CD4-positive, alpha-beta T cell treated with Interleukin-4 for 4 hours (primary cell): ENCODE measurements at regions not wholly inside any gene's neighbourhood (a gene's known extent, or its start where the extent isn't known, plus 50 kb on each side); places are given as distances from the start of the nearest gene placed in this dataset.

ENCODE experiments used
- DNase-seq: peaks from one replicate; pipeline ENCODE4 v3.0.0-alpha.2; 2020

- DNase-seq, result no peak
These were observed 153.9 kb downstream of the KIF26A start for GRCh38 chr14:104292084-104292970.

DNA sequence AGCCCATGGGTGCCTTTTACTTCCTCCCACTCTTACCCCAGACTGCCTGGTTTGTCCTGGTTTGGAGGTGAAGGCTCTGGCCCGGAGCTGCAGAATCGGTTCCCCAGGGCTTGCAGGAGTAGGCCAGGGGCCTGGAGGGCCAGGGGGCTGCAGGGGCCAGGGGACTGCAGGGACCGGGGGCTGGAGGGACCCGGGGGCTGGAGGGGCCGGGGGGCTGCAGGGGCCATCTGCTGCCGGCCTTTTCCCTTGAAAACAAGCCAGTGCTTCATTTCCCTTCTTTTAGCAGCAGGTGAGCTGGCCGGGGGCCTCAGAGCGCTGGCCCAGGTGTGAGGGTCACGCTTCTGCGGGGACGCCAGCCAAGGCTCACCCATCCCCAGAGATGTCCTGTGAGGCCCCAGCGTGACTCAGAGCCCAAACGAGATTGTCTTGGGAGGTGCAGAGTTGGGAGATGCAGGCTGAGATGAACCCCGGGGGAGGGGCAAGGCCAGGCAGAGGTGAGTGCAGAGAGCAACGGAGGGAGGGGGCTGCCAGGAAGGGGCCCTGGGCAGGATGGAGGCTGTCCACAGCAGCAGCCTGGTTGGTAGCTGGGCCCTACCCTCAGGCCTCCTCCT, 154.9 kb downstream of the KIF26A start:
- no peak for DNase-seq

- no peak for DNase-seq
These were observed 155.7 kb downstream of the KIF26A start for GRCh38 chr14:104293851-104294627.

- no peak for DNase-seq
These were observed 156.2 kb downstream of the KIF26A start for GRCh38 chr14:104294628-104294982.

DNA sequence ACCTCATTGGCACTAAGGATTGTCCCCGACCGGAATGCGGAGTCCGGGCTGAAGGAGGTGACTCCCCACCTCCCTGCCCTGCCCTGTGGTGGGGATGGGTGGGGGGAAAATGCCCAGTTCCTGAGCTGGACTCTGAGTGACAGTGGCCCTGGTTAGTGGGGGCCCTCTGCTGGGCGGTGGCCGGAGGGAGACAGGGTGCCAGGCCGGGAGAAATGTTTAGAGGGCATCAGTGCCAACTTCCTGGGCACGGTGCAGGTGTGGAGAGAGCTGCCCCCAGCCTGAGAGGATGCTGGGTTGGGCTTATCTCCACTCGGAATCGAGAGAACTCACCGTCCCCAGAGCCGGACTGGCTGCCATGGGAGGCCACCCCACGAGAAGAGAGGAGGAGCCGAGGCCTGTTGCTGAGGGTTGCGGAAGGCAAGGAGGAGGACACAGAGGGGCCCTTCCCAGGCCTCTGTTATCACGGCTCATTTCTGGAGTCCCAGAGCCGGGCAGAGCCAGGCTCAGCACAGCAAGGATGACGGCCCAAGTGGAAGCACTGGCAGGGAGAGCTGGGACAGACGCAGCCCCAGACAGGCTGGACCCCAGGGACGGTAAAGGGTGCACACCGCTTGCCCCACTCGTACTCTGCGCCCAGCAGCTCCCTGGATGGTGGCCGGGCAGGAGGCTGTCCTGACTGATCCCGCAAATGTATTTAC, 156.7 kb downstream of the KIF26A start:
- no peak for DNase-seq

DNA sequence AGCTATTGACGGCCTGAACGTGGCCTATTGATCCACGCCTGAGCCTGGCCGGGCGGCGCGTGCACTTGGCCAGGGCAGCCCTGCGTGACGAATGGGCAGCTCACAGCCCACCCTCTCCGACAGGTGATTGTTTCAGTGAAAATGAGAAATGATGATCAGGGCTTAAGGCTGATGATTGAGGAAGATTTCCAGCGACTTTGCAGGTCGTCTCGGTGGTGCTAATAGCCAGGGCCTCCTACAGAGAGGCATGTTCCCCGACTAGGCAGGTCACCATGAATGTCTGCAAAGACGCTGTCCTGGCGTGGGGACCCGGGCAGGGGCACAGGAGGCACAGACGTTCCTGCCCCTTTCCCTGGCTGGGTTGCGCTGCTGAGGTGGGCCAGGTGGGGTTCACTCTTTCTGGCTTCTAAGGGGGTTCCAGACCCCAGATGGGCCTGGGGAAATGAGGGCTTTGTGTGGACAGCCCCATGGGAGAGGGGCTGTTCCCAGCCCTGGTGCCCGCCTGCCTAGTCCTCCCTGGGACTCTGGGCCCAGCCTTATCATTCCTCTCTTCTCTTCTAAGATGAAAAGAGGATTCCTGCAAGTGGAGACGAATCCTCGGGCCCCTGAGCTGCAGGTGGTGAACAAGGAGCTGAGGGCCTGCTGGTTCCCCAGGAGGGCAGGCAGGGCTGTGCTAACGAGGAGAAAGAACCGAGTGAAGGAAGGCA, 157.4 kb downstream of the KIF26A start:
- no peak for DNase-seq

DNA sequence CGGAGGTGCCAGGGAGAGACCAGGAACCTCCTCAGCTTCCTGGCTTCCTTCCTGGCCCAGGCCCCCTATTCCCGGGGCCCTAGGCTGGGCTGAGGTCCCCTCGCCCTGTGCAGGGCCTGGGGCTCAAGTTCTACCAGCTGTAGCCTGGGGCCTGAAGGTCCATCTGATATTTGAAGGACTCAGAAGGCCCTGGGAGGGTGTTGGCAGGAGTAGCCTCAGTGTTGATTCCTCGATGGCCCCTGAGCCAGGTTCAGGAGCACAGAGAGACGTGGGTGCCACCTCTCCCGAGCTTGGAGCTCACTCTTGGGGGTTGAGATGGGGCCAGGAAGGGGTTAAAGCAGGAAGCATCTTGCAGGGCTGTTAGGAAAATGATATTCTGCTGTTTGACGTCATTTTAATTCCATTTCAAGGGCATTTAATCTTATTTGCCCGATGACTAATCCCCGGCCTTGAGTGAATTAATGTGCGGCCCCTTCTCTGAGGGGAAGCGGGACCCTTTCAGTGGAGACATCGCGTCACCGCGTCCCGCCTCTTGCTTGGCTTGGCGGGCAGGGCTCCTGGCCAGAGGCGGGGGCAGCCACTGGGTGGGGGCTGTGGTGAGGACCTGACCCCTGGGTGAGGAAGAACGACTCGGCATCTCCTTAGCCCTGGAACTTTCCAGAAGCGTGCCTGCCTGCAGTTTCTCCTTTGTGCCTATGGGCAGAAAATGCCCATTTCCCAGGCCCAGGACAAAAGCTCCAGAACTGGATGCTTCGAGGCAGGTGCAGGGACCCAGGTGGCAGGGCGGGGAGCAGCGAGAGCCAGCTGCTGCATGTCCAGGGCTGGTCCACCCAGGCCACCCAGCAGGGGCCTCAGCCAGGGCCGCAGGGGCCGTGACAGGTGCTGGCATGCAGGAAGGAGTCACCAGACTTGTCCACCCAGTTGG, 158.3 kb downstream of the KIF26A start:
- DNase-seq, result no peak

DNA sequence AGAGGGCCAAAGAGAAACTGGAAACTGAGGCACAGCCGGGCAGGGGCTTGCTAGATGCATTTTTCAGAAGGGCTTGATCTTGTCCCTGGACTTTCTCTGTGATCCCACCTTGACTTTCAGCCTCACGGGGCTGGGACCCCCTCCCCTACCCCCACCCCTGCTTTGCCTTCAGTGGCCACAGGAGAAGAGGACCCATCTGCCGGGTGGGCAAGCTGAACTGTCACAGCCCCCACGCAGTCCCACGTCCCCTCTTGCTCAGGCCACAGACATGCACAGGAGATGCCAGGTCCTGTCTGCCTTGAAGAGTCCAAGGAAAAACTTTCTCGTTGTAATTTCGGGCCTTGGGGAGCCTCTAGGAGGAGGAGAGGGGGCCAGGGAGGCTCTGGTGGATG, 158.9 kb downstream of the KIF26A start:
- DNase-seq, result no peak

- no peak for DNase-seq
These were observed 159.5 kb downstream of the KIF26A start for GRCh38 chr14:104297721-104298401.

DNA sequence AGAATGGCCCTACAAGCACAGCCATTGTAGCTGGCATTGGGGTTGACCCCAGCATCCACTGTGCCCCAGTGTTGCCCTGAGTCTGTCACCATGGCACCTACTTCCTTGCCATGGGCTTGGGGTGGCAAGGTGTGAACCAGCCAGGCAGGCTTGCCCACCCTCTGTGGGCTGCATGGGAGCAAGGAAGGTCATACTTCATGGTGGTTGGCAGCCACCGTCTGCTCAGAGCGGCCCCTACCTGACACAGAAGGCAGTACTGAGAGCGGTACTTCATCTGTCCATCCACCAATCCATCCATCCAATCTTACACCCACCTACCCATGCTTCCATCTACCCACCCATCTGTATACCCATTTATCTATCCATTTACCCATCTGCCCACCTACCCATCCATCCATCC, 160.1 kb downstream of the KIF26A start:
- no peak for DNase-seq

GRCh38 chr14:104299993-104300761, 161.8 kb downstream of the KIF26A start:
- no peak for DNase-seq

- DNase-seq, result no peak
These were observed 163.5 kb downstream of the KIF26A start for GRCh38 chr14:104301731-104302460.

DNA sequence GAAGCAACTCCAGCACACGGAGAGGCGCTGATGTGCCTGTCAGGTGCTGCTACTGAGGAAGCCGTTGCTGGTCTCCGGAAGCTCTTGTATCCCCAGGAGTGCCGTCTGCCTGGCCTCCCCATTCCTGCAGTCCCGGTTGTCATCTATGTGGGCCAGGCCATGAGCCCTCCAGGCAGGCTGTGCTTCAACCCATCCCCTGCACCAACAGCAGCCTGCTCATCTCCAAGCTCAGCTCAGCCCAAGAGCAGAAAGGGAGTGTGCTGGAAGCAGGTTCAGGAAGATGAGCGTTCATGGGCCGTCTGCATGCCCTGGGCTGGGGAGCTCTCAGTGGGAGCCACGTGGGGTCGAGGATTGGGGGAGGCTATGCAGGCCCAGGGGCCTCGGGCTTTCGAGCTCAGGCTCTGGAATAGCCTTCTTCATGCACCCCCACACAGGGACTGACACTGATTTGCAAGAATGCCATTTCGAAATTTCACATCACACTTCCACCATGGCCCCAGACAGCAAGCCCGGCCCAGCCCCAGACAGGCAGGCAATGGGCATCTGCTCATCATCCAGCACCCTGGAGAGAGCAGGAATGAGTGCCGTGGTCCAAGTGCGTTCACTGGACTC, 164.5 kb downstream of the KIF26A start:
- DNase-seq, result no peak

DNA sequence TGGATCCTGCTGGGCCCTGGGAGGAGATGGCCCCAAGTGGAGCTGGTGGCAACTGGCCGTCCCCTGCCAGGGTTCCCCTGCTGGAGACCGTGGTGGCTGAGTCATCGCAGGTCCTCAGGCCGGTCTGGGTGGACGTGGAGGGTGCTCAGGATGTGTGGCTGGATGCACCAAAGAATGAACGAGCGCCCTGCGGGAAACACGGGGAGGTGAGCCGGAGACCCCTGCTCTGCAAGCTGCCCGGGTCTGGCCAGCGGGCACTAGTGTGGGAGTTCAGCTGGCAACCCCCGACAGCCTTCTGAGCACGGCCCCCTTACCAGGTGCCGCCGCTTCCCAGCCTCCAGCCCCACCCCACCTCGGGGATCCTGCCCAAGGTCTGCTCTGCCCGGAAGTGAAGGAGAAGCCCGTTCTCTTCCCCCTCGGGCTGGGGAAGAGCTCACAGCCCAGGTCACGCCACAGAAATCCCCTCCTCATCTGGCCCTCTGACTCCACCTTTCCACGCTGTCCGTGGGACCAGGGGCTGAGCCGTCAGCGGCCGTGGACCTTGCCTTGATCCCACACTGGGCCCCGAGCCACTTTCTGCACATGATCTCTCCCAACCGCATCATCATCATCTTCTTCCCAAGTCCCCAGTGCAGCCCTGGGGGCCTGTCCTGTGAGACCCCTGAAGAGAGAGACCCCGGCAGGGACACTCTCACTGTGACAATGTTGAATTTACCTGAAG, 165.5 kb downstream of the KIF26A start:
- DNase-seq, result no peak

DNA sequence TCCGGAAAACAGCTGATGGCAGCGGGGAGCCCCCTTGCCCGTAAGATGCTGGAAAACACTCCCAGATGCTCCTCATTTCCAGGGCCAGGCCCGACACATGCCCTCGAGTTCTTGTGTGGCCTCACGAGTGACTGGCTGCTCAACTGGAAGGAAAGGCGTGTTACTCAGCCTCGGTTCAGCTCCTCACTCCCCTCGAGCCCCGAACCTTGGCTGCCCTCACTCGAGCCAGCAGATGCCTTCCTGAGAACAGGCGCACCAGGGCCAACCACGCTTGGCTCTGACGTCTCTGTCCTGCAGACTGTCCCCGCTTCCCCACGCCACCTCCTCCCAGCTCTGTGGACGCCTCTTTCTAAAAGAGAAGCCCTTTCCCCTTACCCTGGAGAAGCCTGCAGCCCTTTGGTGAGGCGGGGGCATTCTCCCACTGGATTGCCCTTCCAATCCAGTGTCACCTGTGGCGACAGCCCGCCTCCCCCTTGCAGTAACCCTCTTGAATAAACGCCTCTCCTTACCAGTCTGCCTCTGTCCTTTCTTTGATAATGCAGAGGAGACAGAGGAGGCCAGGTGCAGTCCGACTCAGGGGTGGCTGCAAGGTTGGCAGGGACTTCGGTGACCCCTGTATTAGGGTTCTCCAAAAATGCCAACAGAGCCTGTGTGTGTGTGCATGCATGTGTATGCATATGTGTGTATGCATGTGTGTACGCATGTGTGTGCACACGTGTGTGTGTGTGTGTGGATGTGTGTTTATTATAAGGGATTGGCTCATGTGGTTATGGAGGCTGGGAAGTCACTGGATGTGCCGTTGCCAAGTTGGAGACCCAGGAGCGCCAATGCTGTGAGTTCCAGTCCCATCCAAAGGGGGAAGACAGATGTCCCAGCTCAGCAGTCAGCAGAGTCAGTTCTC, 166.3 kb downstream of the KIF26A start:
- no peak for DNase-seq

- no peak for DNase-seq
These were observed 167.4 kb downstream of the KIF26A start for GRCh38 chr14:104305511-104306449.
